HG03571 (cell line): ENCODE measurements at regions not wholly inside any gene's neighbourhood (a gene's known extent, or its start where the extent isn't known, plus 50 kb on each side); places are given as distances from the start of the nearest gene placed in this dataset.

Source experiments
- ATAC-seq: cut with Tn5 transposase; IDR thresholded peaks from one replicate; pipeline ENCODE4 v1.9.1; 2021; ENCODE audit not compliant: unreplicated experiment

GRCh38 chr2:120807751-120808150 is 72.1 kb downstream of the GLI2 start:
- no peak for ATAC-seq

DNA sequence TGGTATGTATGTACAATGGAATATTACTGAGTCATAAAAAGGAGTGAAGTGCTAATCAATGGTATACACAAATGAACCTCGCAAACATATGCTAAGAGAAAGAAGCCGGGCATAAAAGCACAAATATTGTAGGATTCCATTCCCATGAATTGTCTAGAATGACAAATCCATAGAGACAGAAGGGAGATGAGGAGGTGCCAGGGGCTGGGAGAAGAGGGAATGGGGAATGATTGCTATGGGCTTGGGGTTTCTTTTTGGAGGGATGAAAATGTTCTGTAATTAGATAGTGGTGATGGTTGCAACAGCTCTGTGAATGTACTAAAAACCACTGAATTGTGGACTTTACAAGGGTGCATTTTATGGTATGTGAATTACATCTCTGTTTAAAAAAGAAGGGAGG is 73.5 kb downstream of the GLI2 start:
- ATAC-seq, result no peak

- no peak for ATAC-seq
These were observed 74.2 kb downstream of the GLI2 start for GRCh38 chr2:120809609-120810440.

- no peak for ATAC-seq
These were observed 75.0 kb downstream of the GLI2 start for GRCh38 chr2:120810639-120811038.

DNA sequence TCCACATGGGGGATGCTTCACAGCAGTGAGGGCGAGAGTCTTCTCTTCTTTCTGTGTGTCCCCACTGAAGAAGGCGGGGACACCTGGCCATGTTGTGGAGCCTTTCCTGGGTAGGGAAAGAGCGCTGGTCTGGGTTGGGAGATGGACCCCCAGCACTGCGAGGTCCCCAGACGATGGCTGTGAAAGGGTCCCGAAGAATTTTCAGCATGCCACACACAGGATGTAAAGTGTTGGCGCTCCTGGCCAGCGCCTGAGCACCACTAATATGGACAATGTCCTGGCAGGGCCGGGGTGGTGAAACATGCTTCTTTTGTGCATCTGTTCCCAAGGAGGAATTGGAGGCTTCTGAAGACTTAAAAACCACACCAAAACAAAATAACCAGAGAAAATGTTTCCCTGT is 77.2 kb downstream of the GLI2 start:
- no peak for ATAC-seq

DNA sequence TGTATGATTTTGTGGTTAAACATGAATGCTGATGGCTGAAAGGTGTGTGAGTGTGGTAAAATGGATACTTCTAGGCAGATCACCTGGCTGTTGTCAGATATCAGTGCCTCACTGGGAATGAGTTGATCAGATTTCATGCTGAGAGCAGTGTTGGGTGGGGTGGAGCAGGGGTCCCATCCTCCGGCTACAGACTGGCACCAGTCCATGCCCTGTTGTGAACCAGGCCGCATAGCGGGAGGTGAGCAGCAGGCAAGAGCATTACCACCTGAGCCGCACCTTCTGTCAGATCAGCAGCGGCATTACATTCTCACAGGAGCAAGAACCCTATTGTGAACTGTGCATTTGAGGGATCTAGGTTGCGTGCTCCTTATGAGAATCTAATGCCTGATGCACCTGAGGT is 78.7 kb downstream of the GLI2 start:
- no peak for ATAC-seq

- no peak for ATAC-seq
These were observed 79.6 kb downstream of the GLI2 start for GRCh38 chr2:120815292-120815691.

DNA sequence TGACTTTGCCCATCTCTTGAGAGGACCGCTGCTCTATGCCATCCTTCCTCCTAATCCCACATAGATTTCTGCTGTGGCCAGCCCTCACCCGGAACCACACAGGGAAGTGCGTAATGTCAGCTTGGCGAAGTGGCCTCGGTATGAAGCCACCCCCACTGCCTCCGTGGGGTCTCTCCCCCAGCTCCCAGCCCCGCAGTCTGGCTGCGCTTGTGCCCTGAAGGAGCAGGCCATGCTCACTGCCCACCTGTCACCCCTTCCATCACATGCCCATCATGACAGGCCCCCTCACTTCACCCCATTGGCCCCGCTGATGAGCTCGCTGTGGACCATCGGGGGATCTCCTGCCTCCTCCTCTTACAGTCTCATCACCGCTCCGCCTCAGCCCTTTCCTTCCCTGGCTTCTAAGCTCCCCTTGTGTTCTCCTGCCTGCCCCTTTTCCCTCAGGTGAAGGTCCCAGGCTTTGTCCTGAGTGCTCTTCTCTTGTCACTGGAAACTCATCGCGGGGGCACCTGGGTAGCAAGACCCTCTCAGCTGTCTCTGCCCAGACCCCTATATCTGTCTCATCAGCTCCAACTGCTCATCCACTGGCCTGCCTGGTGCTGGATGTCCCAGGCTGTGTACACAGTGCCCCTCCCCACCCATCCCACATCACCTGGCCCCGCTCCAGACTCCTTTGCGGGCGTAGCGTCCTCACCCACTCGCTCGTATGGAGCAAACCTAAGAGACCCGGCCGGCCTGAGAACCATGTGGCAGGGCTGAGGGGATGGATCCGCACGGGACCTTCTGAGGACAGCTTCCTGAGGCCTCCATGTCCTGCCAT is 81.7 kb downstream of the GLI2 start:
- ATAC-seq, result no peak

DNA sequence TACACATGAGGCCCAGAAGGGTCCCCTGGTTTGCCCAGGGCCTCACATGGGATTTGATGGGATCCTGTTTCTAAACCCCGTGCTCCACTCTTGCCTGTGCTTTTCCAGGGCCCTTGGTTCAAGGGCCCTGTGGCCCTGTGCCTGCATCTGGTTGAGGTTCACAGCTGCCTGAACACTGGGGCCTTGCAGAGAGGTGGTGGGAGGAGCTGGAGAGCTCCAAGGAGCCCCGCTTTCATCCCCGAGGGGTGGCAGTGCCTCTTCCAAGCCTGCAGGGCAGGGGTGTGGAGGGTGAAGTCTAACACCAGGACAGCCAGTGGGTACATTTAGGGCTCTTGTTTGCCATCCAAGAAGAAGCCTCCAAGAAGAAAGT is 82.3 kb downstream of the GLI2 start:
- ATAC-seq, result no peak

GRCh38 chr2:120818441-120818920 is 82.8 kb downstream of the GLI2 start:
- ATAC-seq, result no peak

DNA sequence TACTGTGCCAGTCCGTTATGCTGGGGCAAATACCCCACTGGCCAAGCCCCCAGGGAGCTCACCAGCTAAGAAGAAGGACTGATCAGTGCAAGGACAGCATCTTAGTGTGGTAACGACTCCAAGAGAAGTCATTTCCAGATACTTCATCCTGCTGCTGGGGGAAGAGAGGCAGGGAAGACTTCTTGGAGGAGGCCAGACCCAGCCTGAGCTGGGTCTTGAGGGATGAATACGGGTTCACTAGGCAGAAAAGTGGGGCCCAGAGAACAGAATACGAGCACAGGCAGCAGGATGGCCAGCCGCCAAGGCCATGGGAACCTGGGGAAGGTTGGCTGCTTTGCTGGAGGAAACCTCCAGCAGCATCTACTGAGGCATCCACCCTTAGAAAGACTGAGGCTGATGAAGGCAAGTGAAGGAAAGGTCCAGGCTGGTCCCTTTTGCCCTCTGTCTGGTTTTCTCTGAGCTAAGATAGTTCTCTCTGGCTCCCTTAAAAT is 84.1 kb downstream of the GLI2 start:
- ATAC-seq, result no peak

DNA sequence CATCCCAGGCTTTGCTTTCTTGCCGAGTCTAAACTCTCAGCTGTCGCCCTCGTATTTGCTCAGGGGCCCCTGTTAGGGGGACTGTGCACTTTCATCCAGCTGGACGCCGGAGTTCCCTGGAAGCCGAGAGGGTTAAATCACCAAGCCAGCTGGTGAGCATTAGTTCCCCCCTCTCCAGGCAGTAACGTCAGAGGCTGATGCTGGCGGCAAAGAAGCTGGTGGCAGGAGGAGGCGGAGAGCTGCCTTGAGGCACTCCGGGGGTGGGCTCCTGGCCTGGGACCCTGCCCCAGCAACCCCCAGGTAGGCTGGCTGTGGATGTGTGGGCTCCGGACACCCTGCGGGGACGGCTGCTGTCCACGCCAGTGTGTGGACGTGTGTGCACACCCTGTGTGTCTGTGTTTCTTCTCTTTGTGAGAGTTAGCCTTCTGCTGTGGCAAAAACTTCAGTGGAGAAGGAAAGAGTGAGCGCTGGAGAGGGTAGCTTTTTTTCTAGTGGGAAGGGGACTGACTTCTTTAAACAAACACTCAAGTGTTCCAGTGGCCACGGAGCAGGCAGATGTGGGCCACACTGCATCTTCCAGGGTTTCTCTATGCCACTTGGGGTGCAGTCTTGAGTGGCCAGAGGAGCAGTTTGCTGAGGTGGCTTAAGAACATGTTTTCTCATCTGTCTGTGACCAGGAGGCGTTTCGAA is 84.7 kb downstream of the GLI2 start:
- ATAC-seq, result no peak

- ATAC-seq, result no peak
These were observed 85.2 kb downstream of the GLI2 start for GRCh38 chr2:120820953-120821279.

DNA sequence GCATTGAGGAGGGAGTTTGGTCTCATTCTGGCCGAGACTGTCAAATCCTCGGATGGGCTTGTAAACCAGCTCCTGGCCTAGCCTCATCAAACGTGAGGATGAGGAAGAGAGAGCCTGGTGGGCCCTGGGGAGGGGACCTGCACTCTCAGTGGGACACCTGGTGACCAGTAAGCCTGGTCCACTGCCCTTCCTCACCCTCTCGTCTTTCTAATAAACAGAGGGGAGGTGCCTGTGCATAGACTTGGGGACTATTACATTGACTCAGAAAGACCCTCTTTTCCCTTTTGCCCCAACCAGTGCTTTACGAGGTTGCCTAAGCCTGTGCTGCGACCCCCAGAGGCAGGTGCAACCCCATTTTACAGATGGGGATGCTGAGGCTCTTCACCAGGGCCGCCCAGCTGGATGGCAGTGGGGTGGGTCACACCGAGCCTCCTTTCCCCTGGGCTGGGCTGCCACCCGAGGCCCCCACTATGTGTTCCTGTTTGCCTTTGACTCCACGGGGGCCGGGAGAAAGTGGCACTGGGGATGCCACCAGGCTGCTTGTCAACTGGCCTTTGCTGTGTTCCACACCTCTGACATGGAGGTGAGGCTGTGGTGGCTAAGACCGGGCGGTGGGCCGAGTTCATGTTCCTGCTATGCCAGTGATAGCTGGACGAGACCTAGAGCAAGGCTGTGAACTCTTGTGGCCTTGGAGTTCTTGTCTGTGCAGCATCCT is 85.9 kb downstream of the GLI2 start:
- no peak for ATAC-seq

- ATAC-seq, result no peak
These were observed 87.3 kb downstream of the GLI2 start for GRCh38 chr2:120822933-120823332.

- no peak for ATAC-seq
These were observed 87.9 kb downstream of the GLI2 start for GRCh38 chr2:120823551-120823950.

DNA sequence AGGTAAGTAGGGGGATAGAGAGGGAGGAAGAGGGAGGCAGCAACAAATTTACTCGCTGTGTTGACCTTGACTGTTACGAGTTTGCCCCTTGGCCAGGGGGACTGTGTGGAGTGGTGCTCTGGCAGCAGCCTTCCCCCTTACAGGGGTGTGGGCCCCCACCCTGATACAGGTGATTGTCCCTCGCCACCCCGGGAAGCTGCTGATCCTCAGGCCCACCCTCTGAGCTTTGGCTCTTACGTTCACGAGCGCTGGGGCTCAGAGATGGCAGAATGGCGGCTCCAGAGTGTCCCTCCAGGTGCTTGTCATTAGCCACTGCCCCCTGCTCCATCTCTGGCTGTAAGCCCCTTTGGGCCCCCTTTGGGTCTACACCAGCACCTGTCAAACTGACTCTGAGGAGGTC is 88.6 kb downstream of the GLI2 start:
- ATAC-seq, result no peak

- no peak for ATAC-seq
These were observed 89.9 kb downstream of the GLI2 start for GRCh38 chr2:120825370-120826259.

- no peak for ATAC-seq
These were observed 90.6 kb downstream of the GLI2 start for GRCh38 chr2:120826260-120826648.
